IMR-90 (cell line): ENCODE measurements at regions not wholly inside any gene's neighbourhood (a gene's known extent, or its start where the extent isn't known, plus 50 kb on each side); places are given as distances from the start of the nearest gene placed in this dataset.

Experiments
- ATAC-seq: fragments of 200-7000 bp; cut with Tn5 transposase; 2 replicates; pipeline ENCODE4 v1.9.1; 2020; ENCODE audit warnings: low read depth, mild to moderate bottlenecking, moderate library complexity
- BruUV-seq: library from RNA; stranded (reverse); fragments of 400-500 nt; replicated peaks from 2 replicates; lab custom pipeline; 2021; lab: Mats Ljungman, UMichigan
- CTCF ChIA-PET: fragments of 300-600 bp; formaldehyde crosslinking; extraction: SDS; loops from one replicate; lab custom pipeline; 2021; ENCODE audit warnings: antibody characterized with exemption; lab: Yijun Ruan, JAX
- POLR2A ChIA-PET: fragments of 300-600 bp; sonication (Branson Sonifier 250); formaldehyde crosslinking; loops from one replicate; lab custom pipeline; 2022; ENCODE audit warnings: antibody characterized with exemption; ENCODE audit not compliant: unreplicated experiment; lab: Charles Lee
- DNase-seq: peaks from one replicate; pipeline ENCODE4 v3.0.0; 2013
- H2AFZ ChIP-seq: replicated peaks from 2 replicates; pipeline ENCODE3; 2013; ENCODE audit warnings: low read length, mild to moderate bottlenecking; ENCODE audit not compliant: poor library complexity
- H2AK5ac ChIP-seq: 2 replicates; pipeline ENCODE4 v1.6.1; 2013; ENCODE audit warnings: low read depth, low read length, inconsistent platforms
- H2AK9ac ChIP-seq: replicated peaks from 2 replicates; pipeline ENCODE3; 2013; ENCODE audit warnings: mild to moderate bottlenecking, low read depth, low read length, moderate library complexity; ENCODE audit not compliant: poor library complexity
- H2BK120ac ChIP-seq: 2 replicates; pipeline ENCODE4 v1.6.1; 2013; ENCODE audit warnings: low read depth, low read length, inconsistent platforms
- H2BK15ac ChIP-seq: 3 replicates; pipeline ENCODE4 v1.6.1; 2013; ENCODE audit warnings: low read depth, low read length, inconsistent platforms
- H2BK20ac ChIP-seq: 2 replicates; pipeline ENCODE4 v1.6.1; 2013; ENCODE audit warnings: low read depth, mild to moderate bottlenecking, inconsistent platforms, low read length, moderate library complexity
- H2BK5ac ChIP-seq: 2 replicates; pipeline ENCODE4 v1.6.1; 2013; ENCODE audit warnings: mild to moderate bottlenecking, low read depth, low read length, inconsistent platforms; ENCODE audit not compliant: poor library complexity, severe bottlenecking
- H3K14ac ChIP-seq: replicated peaks from 2 replicates; pipeline ENCODE4 v1.6.1; 2013; ENCODE audit warnings: low read depth, low read length, inconsistent platforms
- H3K18ac ChIP-seq: 2 replicates; pipeline ENCODE4 v1.6.1; 2013; ENCODE audit warnings: low read depth, low read length, control low read depth
- H3K23ac ChIP-seq: 2 replicates; pipeline ENCODE4 v1.6.1; 2013; ENCODE audit warnings: low read depth, low read length, inconsistent platforms
- H3K27ac ChIP-seq: 2 replicates; pipeline ENCODE4 v1.5.1; 2013; ENCODE audit warnings: mild to moderate bottlenecking, control low read depth, low read length; ENCODE audit not compliant: insufficient read depth
- H3K27me3 ChIP-seq: 2 replicates; pipeline ENCODE4 v1.6.1; 2013; ENCODE audit warnings: low read length; ENCODE audit not compliant: control insufficient read depth, insufficient read depth
- H3K36me3 ChIP-seq: 2 replicates; pipeline ENCODE4 v1.6.1; 2013; ENCODE audit warnings: low read length, mixed read lengths; ENCODE audit not compliant: control insufficient read depth, insufficient read depth
- H3K4ac ChIP-seq: 2 replicates; pipeline ENCODE4 v1.6.1; 2013; ENCODE audit warnings: low read depth, low read length, inconsistent platforms
- H3K4me1 ChIP-seq: 2 replicates; pipeline ENCODE4 v1.6.1; 2013; ENCODE audit warnings: low read length, mixed read lengths; ENCODE audit not compliant: control insufficient read depth, insufficient read depth
- H3K4me2 ChIP-seq: 2 replicates; pipeline ENCODE4 v1.6.1; 2013; ENCODE audit warnings: low read depth, mild to moderate bottlenecking, control low read depth, low read length, moderate library complexity
- H3K4me3 ChIP-seq: 2 replicates; pipeline ENCODE4 v1.5.1; 2013; ENCODE audit warnings: low read depth, mild to moderate bottlenecking, control low read depth, low read length, moderate library complexity; ENCODE audit not compliant: insufficient read depth
- H3K56ac ChIP-seq: 2 replicates; pipeline ENCODE4 v1.6.1; 2013; ENCODE audit warnings: low read length, inconsistent platforms; ENCODE audit not compliant: insufficient read depth; ENCODE audit errors: extremely low read depth
- H3K79me1 ChIP-seq, 2 experiments: 2 replicates each; pipeline ENCODE4 v1.6.1; 2013; ENCODE audit warnings: low read length in 2 of 2, inconsistent platforms in 1 of 2, low read depth in 1 of 2
- H3K9ac ChIP-seq: 2 replicates; pipeline ENCODE4 v1.6.1; 2013; ENCODE audit warnings: low read depth, low read length, control low read depth
- H3K9me1 ChIP-seq: 2 replicates; pipeline ENCODE4 v1.6.1; 2013; ENCODE audit warnings: low read length, inconsistent platforms; ENCODE audit not compliant: insufficient read depth
- H3K9me3 ChIP-seq: 2 replicates; pipeline ENCODE4 v1.6.1; 2013; ENCODE audit warnings: low read length; ENCODE audit not compliant: control insufficient read depth, insufficient read depth
- H4K20me1 ChIP-seq: 2 replicates; pipeline ENCODE4 v1.6.1; 2013; ENCODE audit warnings: low read length, inconsistent platforms; ENCODE audit not compliant: insufficient read depth
- H4K5ac ChIP-seq: 2 replicates; pipeline ENCODE4 v1.6.1; 2013; ENCODE audit warnings: mild to moderate bottlenecking, low read depth, low read length, control low read depth
- H4K8ac ChIP-seq, 2 experiments: 2 replicates each; pipeline ENCODE4 v1.6.1; 2013; ENCODE audit warnings: low read depth in 2 of 2, low read length in 2 of 2, control low read depth in 1 of 2, inconsistent platforms in 1 of 2
- H4K91ac ChIP-seq: 2 replicates; pipeline ENCODE4 v1.6.1; 2013; ENCODE audit warnings: low read depth, low read length, inconsistent platforms; ENCODE audit not compliant: insufficient read depth
- BHLHE40 ChIP-seq: fragments of 150-350 bp; IDR thresholded peaks from 2 replicates; pipeline ENCODE4 v1.6.1; 2016; ENCODE audit warnings: mild to moderate bottlenecking, low read depth, low read length
- CEBPB ChIP-seq: IDR thresholded peaks from 2 replicates; pipeline ENCODE4 v1.6.1; 2012; ENCODE audit warnings: low read depth, low read length, improper control_type of control experiment
- CHD1 ChIP-seq: IDR thresholded peaks from 2 replicates; pipeline ENCODE4 v1.6.1; 2012; ENCODE audit warnings: low read depth, low read length, improper control_type of control experiment
- CTCF ChIP-seq: conservative IDR thresholded peaks from 2 replicates; pipeline ENCODE4 v1.5.1; 2012; ENCODE audit warnings: mild to moderate bottlenecking, low read depth, low read length, improper control_type of control experiment
- ELK1 ChIP-seq: fragments of 150-350 bp; IDR thresholded peaks from 2 replicates; pipeline ENCODE4 v1.6.1; 2016; ENCODE audit warnings: low read depth, mild to moderate bottlenecking, low read length, moderate library complexity, borderline replicate concordance
- FOS ChIP-seq: fragments of 150-350 bp; IDR thresholded peaks from 2 replicates; pipeline ENCODE4 v1.6.1; 2016; ENCODE audit warnings: low read depth, low read length
- MAFK ChIP-seq: IDR thresholded peaks from 2 replicates; pipeline ENCODE4 v1.6.1; 2012; ENCODE audit warnings: low read depth, low read length, improper control_type of control experiment
- MAZ ChIP-seq: IDR thresholded peaks from 2 replicates; pipeline ENCODE4 v1.6.1; 2012; ENCODE audit warnings: low read depth, mild to moderate bottlenecking, low read length, improper control_type of control experiment, moderate library complexity, borderline replicate concordance
- NFE2L2 ChIP-seq: fragments of 150-350 bp; IDR thresholded peaks from 2 replicates; pipeline ENCODE4 v1.6.1; 2016; ENCODE audit warnings: low read depth, mild to moderate bottlenecking, low read length
- POLR2A ChIP-seq: IDR thresholded peaks from 2 replicates; pipeline ENCODE4 v1.6.1; 2012; ENCODE audit warnings: mild to moderate bottlenecking, low read depth, low read length
- RAD21 ChIP-seq: IDR thresholded peaks from 2 replicates; pipeline ENCODE4 v1.6.1; 2012; ENCODE audit warnings: low read length, improper control_type of control experiment
- RCOR1 ChIP-seq: IDR thresholded peaks from 2 replicates; pipeline ENCODE4 v1.6.1; 2012; ENCODE audit warnings: mild to moderate bottlenecking, low read length, improper control_type of control experiment; ENCODE audit not compliant: insufficient replicate concordance
- RFX5 ChIP-seq: IDR thresholded peaks from 2 replicates; pipeline ENCODE4 v1.8.0; 2012; ENCODE audit warnings: low read depth, mild to moderate bottlenecking, low read length, moderate library complexity
- SMC3 ChIP-seq: fragments of 150-350 bp; IDR thresholded peaks from 2 replicates; pipeline ENCODE4 v1.6.1; 2016; ENCODE audit warnings: low read depth, mild to moderate bottlenecking, antibody characterized with exemption, low read length, moderate library complexity
- USF2 ChIP-seq: fragments of 150-350 bp; IDR thresholded peaks from 2 replicates; pipeline ENCODE4 v1.6.1; 2017; ENCODE audit warnings: mild to moderate bottlenecking, antibody characterized with exemption, low read length, low read depth
- WGBS, 2 experiments: methylation state at CpG; one replicate each; pipeline versions ENCODE4 v1.1.5 to v1.1.7; 2013; ENCODE audit warnings: missing lambda C conversion rate in 2 of 2; ENCODE audit not compliant: insufficient read length in 1 of 2; ENCODE audit errors: extremely low coverage in 2 of 2; 5-methylcytosine and 5-hydroxymethylcytosine counted together
- dilution Hi-C: fragments of 300-500 bp; cut with HindIII; formaldehyde crosslinking; loops from one replicate; pipeline ENCODE4 v1.14.3; 2018; ENCODE audit warnings: low sequenced_read_pairs; ENCODE audit not compliant: unreplicated experiment
- in situ Hi-C: fragments of 300-500 bp; cut with MboI; formaldehyde crosslinking; loops from 3 replicates; pipeline ENCODE4 v1.14.3; 2019; ENCODE audit warnings: low sequenced_read_pairs, inconsistent platforms, mixed read lengths
- intact Hi-C: fragments of 100-400 bp; cut with micrococcal nuclease; formaldehyde crosslinking; loops from 2 replicates; pipeline ENCODE4 v1.10.0; 2022

GRCh38 chr2:198424112-198424511, 619.7 kb downstream of the PLCL1 start:
- H3K4ac ChIP-seq: no peak overlapping the region
- in situ Hi-C loops: no loop called here
- H4K8ac ChIP-seq: no peak overlapping the region
- no peak overlapping the region for H3K9ac ChIP-seq
- H3K27me3 ChIP-seq: no peaks in the 10 kb centered on the region
- no peaks in the 10 kb centered on the region for H3K9me1 ChIP-seq
- POLR2A ChIA-PET: no interaction called here
- no peak overlapping the region for H2AK9ac ChIP-seq
- intact Hi-C loops: no loop called here
- no peaks in the 10 kb centered on the region for H4K20me1 ChIP-seq
- H3K4me2 ChIP-seq: no peak overlapping the region
- H2AFZ ChIP-seq: no peak overlapping the region
- no peak overlapping the region for H3K14ac ChIP-seq
- no peaks in the 10 kb centered on the region; the same call in 1 of the 2 replicates for H3K9me3 ChIP-seq
- no peak overlapping the region for H2BK120ac ChIP-seq
- TF ChIP-seq FOS (no peak), CEBPB (no peak), POLR2A (no peak), NFE2L2 (no peak), RFX5 (no peak), RCOR1 (no peak), ELK1 (no peak), MAZ (no peak), BHLHE40 (no peak), RAD21 (no peak), CHD1 (no peak), SMC3 (no peak), USF2 (no peak), MAFK (no peak), CTCF (no peak)
- H3K4me3 ChIP-seq: no peak overlapping the region
- H2AK5ac ChIP-seq: no peak overlapping the region
- no peak for ATAC-seq
- H3K36me3 ChIP-seq: no peaks in the 10 kb centered on the region
- no peak overlapping the region for H3K23ac ChIP-seq
- dilution Hi-C loops: no loop called here
- H4K91ac ChIP-seq: no peak overlapping the region
- no TSS peak for BruUV-seq
- no CpG with 5 or more reads among the region's 1 CpG for WGBS, 2 experiments
- no peak overlapping the region for H2BK20ac ChIP-seq
- H4K5ac ChIP-seq: no peak overlapping the region
- no peaks in the 10 kb centered on the region for H3K79me1 ChIP-seq
- H3K27ac ChIP-seq: no peak overlapping the region
- no peak for DNase-seq
- H3K18ac ChIP-seq: no peak overlapping the region
- no peaks in the 10 kb centered on the region for H3K4me1 ChIP-seq
- no peak overlapping the region for H3K56ac ChIP-seq
- no peak overlapping the region for H2BK5ac ChIP-seq
- CTCF ChIA-PET: interaction anchor here (0.8 kb wide), 1 partner anchor 296 kb away, joined by 3 read pairs; no protein-coding TSS in a partner anchor
- H2BK15ac ChIP-seq: no peak overlapping the region
